DMS153 treated with DMSO at 0.1 percent for 48 hours (cell line): ENCODE measurements at regions not wholly inside any gene's neighbourhood (a gene's known extent, or its start where the extent isn't known, plus 50 kb on each side); places are given as distances from the start of the nearest gene placed in this dataset.
"Not testable (repeated sequence)": the region's sequence is repeated elsewhere in the genome, so short reads cannot be mapped to it uniquely, and the experiment has no call there.

ENCODE experiments used
- DNase-seq: peaks from one replicate; lab custom pipeline; 2025; ENCODE audit not compliant: unreplicated experiment; lab: John Stamatoyannopoulos, UW

GRCh38 chr4:166153548-166153947 lies 280.5 kb downstream of the TLL1 start:
- no peak for DNase-seq

DNA sequence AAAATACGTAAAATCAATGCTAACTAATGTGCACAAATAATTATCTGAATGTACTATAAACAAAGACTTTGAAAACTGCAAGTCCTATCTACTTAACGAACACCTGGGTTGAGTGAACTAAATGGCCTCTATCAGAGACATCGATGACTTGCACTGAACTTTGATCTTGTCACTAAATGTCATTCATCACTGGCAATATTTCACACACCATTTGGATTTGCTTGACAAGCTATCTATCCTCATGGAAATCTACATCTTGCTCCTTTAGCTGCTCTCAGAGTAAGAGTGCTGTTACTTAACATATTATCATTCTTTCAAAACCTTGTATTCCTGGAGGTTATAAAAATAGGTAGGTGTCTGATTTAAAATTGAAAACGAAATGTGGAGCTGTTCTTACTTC lies 289.3 kb downstream of the TLL1 start:
- no peak for DNase-seq

DNA sequence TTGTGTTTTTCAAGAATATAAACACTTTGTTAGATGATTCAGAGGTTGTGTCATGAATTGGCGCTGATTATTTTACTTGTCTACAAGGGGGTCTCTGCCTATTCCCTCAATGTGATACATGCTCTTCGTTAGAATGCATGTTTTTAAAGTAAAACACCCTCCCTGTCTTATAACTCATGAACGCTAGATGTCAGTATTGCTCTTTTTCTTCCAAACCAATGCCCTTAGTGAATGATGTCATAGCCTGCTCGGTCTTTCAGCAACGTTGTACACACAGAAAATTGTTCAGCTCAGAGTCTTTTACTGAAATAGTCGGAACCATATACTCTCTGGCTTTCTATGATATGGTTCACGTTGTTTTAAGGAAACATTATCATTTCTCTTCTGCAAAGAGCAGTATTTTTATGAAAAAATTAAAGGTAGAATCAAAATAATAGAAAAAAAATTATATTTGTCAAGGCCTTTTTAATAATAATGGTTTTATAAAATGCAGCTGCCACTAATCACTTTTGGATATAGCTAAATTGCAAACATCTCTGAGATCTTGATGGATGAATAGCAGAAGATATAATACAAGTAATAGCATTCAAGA lies 292.9 kb downstream of the TLL1 start:
- peak; percentile 83 for DNase-seq

DNA sequence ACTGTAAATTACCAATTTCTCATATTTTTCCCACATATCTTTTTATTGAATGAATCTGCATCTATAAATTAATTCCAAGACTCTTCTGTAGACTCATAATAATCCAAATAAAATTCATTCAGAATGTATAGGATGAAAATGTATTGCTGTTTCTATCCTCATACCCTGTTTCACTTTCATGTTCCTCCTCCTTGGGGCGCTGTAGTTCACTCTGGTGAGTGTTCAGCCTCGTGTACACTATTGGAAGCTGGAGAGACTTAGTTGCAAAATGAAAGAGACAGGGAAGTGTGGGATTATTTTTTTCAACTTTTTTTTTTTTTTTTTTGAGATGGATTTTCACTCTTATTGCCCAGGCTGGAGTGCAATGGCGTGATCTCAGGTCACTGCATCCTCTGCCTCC lies 296.1 kb downstream of the TLL1 start:
- DNase-seq: no peak

DNA sequence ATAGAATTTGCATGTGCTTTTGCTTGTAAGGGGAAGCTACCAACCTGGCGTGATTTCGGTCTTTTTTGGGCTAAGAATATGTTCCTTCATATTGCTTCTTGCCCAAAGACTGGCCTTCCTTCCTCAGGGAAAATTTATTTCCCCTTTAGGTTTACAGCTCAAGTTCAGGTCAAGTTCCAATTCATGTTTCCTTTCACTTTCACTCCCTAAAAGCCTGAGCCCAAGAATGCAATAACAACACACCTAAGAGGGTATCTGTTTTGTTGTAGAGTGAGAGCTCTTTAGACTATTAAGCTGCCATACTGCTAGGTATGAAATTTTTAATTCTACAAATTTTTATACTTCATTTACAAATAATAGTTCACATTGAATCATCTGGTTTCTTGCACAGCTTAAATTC lies 299.6 kb downstream of the TLL1 start:
- no peak for DNase-seq

DNA sequence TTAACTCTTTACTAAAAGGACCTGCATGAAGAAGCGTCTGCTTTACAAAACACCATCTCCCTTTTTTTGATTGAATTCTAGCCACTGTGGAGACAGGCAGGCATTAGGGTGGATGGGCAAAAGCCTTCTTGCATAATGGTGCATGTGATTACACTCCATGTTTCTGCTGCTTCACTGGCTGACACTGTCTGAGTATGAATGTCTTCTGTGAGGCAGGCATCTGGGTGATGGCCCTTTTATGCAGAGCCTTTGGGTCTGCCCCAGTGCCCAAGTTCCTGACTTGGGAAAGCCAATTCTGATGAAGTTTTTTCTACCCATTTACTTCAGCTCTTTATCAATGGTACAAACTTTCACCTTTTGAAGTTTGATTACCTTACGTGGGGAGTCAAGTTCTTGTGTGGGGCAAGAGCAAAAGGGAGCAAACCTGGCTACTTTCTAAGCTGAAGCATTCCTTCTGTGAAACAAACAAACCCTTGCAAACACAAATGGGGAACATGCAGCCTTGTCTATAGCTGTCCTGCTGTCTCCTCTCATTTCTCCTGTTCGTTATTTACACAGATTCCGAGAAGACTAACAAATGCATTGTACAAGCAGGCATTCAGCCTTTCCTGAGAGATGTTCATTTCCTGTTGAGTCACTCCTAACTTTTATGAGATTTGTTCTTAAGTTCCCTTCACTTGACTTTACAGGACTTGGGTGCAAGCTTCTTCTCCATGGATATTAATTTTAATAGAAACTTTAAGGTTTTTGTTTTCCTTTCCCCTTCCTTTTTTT lies 301.9 kb downstream of the TLL1 start:
- no peak for DNase-seq

DNA sequence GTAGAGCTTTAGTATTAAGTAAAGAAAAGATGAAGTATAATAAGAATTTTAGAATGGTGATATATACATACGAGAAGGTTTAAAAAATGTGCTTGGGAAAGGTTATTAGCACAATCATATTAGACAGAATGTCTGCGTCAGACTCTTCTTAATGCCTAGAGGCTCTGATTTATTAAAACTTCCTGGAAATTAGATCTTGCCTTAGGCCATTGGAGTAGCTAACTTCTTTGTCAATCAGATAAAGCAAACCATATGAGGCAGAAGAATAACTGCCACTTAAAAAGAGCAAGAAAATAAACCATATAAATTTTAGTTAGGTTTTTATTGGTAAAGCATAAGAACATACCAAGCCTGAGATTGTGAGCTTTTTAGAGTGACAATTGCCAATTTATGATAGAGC lies 309.1 kb downstream of the TLL1 start:
- no peak for DNase-seq

- DNase-seq: no peak
These were observed 322.1 kb downstream of the TLL1 start for GRCh38 chr4:166195101-166195500.

- no peak for DNase-seq
These were observed 324.1 kb downstream of the TLL1 start for GRCh38 chr4:166197166-166197565.

GRCh38 chr4:166198041-166198440 lies 325.0 kb downstream of the TLL1 start:
- DNase-seq: no peak

DNA sequence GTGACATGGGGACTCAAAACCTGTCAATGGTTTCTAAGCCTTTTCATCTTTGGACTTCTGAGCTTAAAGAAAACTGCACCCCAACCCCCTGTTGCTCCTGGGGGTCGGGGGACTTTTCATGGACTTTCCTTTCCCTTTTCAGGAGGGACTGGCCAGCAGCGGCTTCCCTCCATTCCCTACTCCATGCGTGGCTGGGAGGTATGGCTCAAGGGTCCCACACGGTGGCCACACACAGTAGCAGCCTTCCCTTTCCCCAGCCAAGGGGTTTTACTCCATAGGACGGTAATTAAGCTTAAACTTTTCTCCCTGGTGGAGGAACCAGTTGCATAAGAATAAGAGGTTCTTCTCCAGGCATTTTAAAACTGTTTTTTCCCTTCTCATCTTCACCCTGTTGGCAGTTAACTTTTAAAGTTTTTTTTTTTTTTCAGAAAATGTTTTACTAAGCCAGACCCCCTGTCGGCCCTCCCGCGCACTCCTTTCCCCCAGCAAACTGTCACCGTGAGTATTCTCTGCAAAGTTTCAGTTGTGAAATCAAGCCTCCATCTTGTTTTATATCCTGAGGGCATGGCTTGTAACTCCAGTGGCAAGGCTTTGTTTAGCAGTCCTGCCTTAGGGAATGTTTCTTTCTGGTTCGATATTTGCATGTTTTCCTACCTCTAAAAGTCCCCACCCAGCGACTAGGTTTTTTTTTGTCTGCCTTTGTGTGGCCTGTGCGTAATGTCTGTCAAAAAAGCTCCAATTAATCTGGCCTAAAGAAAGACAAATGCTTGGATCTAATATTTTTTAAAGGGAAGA lies 325.7 kb downstream of the TLL1 start:
- DNase-seq: no peak

GRCh38 chr4:166202991-166203390 lies 330.0 kb downstream of the TLL1 start:
- no peak for DNase-seq

DNA sequence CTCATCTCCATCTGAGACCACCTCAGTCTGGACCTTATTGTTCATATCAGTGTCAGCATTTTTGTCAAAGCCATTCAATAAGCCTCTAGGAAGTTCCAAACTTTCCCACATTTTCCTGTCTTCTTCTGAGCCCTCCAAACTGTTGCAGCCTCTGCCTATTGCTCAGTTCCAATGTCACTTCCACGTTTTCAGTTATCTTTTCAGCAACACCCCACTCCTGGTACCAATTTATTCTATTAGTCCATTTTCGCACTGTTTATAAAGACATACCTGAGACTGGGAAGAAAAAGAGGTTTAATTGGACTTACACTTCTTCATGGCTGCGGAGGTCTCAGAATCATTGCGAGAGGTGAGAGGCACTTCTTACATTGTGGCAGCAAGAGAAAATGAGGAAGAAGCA lies 339.3 kb downstream of the TLL1 start:
- DNase-seq: not testable (repeated sequence)

- no peak for DNase-seq
These were observed 349.2 kb downstream of the TLL1 start for GRCh38 chr4:166222271-166222670.

GRCh38 chr4:166228112-166228511 lies 355.1 kb downstream of the TLL1 start:
- DNase-seq: no peak

DNA sequence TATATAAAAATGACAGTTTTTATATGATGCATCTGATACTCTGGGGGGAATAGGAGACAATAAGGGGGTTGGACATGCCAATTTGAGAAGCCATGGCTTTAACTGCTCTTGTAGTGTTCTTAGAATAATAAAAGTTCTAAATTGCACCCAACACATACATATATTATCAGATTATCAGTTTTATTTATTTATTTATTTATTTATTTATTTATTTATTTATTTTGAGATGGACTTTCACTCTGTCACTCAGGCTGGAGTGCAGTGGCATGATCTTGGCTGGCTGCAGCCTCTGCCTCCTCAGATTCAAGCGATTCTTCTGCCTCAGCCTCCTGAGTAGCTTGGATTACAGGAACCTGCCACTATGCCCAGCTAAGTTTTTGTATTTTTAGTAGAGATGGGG lies 356.8 kb downstream of the TLL1 start:
- DNase-seq: no peak

DNA sequence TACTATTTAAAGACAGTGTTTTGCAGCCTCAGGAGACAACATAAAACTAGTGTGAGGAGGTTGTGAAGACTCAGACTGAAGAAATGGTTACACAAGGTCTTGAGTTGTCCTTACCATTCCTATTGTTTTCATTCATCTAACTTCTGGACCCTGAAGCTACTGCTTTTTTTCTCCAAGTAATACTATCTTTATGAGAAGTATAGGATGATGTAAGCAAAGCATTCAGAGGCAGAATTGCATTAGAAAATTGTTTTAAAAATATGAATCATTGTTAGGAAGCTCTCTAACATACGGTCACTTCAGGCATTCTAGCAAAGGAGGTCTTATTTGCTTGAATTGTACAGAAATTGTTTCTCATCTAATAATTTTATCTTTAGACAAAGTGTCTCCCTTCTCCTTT lies 357.8 kb downstream of the TLL1 start:
- DNase-seq: no peak

DNA sequence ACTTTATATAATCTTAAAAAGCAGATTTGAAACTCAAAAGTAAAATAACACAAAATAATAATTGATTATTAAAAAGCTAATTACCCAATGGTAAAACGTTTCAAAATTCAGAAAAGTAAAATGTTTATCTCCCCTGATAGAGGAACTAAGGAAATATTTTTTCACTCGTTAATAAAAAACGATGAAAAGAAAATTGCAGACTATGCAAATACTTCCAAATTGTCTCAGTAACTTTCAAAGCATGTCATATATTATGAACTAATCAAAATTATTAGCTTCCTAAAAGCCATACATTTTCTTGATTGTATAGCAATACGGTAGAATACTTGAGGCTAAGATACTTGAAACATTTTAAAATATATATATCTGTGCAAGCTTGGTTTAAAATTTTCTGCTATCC lies 366.3 kb downstream of the TLL1 start:
- no peak for DNase-seq

GRCh38 chr4:166252487-166253402 lies 379.7 kb downstream of the TLL1 start:
- no peak for DNase-seq

DNA sequence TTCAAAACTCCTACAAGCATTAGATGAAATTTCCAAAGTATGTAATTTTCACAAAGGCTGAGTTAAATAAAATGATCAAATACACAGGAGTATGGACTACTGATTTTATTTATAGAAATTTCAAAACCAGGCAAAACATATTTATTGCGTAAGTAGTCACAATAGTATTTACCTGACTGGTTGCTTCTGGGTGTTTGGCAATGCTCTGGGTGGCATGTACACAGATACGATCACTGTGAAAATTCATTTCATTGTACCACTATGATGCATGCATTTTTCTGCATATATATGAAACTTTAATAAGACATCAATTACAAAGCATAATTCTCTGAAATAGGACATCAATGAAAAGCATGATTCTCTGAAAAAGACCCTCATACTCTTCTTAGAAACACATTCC lies 384.2 kb downstream of the TLL1 start:
- no peak for DNase-seq

DNA sequence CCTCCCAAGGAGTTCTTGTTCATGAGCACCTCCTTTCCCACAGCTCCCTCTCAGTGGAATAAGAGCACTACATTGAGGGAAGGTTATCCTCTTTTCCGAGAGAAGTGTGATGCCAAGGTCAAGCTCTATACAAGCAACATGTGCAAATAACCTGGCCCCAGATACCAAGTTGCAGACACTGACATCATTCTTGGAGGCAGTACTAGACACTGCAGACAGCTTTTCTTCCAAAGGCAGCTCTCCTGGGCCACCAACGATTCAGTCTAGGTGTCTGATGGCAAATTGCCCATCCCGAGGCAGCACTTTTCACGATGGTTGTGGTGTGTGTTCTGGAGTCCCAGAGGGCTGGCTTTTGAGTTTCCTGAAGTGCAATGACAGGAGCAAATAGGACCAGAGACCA lies 384.9 kb downstream of the TLL1 start:
- DNase-seq: peak; percentile 13
